ENCODE measurements at regions not wholly inside any gene's neighbourhood (a gene's known extent, or its start where the extent isn't known, plus 50 kb on each side); places are given as distances from the start of the nearest gene placed in this dataset.

- TF ChIP-seq CTCF (IDR thresholded peaks at IDR 0.05) (no peak), EZH2 (IDR thresholded peaks at IDR 0.05; ENCODE audit: borderline replicate concordance, insufficient read depth, low read depth, low read length, poor library complexity, severe bottlenecking) (no peak)
Observed at GRCh38 chr9:135188681-135189151, 101.2 kb downstream of the OLFM1 start.
